ENCODE measurements at regions not wholly inside any gene's neighbourhood (a gene's known extent, or its start where the extent isn't known, plus 50 kb on each side); places are given as distances from the start of the nearest gene placed in this dataset.
"Not testable (repeated sequence)": the region's sequence is repeated elsewhere in the genome, so short reads cannot be mapped to it uniquely, and the experiment has no call there.

DNA sequence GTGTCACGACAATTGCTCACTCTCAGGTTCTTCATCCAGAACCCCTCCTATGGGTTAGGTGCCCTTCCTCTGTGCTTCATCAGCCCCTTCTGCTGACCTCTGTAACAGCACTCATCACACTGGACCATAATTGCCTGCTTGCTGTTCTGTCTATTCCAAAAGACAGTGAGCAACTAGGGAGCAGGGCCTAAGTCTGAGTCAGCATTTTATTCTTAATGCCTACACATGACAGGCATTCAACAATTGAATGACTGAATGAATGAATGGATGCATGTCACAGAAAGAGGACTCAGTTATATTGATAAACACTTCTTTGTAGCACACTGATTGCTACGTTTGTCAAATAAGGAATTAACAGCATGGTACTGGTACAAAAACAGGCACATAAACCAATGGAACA, 317.0 kb downstream of the ZIC3 start:
- no peak for DNase-seq (ENCODE audit: low spot score)

DNA sequence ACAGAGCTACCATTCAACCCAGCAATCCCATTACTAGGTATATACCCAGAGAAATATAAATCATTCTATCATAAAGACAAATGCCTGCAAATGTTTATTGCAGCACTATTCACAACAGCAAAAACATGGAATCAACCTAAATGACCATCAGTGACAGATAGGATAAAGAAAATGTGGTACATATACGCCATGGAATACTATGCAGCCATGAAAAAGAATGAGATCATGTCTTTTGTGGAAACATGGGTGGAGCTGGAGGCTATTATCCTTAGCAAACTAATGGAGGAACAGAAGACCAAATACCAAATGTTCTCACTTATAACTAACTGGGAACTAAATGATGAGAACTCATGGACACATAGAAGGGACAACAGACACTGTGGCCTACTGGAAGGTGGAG, 318.9 kb downstream of the ZIC3 start:
- DNase-seq (ENCODE audit: low spot score): not testable (repeated sequence)

DNA sequence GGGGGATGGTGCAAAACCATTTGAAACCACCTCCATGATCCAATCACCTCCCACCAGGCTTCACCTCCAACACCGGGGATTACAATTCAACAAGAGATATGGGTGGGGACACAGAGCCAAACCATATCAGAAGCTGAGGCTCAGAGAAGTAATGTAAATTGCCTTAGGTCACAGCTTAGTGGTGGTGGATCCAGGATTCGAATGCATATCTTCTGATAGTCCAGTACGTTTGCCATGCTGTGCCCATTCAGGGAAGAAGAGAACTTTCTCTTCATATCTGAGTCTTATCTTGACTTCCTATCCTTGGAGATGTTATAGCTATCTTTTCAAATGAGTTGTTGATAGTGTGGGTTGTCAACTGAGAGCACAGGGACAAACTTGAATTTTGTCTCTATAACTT, 325.5 kb downstream of the ZIC3 start:
- DNase-seq (ENCODE audit: low spot score): no peak

DNA sequence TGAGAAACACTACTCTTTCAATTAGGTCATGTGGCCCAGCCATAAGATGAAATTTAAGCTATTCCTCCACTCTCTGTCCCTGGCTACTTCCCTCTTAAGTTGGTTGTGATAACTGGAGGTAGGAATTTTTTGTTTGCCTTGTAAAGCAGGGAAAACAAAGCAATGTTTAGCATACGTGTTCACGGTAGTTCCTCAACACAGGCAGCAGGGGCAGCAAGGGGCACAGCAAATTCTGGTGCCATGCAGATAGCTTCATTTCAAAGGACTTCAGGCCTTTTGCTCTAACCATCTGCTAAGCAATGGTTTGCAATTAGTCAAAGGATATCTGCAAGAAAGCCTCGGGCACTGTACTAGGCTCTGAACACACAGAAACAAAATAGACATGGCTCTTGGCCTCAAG, 330.2 kb downstream of the ZIC3 start:
- DNase-seq (ENCODE audit: low spot score): no peak

DNA sequence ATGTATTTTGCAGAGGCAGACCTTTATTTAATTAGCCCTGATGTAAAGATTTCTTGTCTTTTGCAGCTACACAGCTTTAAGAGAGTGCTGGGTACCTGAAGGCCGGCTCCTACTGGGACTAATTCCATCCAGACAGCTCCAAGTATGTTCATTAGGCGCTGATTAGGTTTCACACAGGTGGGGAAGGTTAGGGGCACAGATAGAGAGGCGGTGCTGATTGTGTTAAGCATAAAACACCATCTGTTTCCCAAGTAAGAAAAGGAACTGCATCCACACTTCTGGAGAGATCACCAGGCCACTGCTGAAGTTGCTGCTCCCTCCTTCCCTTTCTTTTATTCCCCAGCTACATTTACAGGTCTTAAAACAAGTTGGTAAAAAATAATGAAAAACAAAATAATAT, 349.5 kb downstream of the ZIC3 start:
- DNase-seq (ENCODE audit: low spot score): no peak

DNA sequence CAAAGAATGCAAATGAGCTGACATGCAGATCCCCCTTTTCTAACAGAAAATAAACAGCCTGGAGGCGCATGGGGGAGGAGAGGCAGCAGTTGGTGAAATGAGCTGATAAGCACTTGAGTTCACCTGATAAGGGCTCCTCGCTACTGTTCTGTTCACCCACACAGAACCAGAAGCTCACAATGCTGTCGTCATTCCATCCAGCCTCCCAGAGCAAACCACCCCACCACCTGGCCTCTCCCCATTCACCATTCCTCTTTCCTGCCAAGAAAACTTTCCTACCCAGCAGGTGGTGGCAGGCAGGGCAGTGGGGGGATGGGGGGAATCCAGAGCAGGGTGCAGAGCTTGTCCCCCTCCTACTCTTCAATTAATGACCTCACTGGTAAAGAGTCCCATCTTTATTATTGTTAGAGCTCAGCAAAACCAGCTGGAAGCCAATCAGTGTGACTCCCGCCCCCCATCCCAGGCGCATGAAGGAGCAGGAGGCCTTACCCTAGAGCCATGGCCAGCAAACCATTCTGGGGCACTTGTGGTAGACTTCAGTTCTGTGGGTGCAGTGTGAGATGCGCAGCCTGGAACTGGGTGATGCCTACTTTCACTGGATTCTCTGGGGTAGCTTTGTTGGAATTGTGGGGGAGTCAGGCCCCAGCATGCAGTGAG, 350.3 kb downstream of the ZIC3 start:
- DNase-seq (ENCODE audit: low spot score): no peak

DNA sequence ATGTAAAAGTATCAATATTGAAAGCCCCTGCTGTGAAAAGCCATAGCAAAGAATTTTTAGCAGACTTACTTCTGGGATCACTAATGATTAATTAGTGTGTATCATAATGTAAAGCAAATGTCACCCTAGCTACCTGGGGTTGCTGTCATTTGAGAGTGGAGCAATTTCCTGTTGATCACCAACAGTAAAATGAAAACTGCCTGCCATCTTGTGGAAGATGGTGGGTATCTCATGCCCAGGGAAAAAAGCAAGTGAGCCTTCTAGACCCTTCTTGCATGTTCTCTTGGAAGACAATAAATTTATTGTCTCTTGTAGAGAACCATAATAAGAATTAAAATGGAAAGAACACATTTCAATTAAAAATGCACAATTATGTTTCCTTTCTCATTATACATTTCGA, 360.2 kb downstream of the ZIC3 start:
- no peak for DNase-seq (ENCODE audit: low spot score)

DNA sequence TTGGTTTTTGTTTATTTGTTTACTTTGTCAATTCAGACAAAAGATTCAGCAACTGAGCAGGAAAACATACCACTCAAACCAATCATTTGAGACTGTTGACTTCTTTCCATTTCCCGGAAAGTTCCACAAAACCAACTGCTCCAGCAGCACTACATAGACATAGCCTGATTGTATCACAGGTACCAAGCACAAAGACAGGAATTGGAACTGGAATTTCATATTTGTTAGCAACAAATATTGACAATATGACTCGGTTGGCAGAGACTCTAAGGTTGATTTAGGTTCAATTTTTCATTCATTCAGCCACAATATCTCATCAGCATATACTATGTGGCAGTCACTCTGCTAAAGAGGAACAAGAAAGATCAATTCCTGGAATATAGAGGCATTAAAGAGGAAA, 364.0 kb downstream of the ZIC3 start:
- no peak for DNase-seq (ENCODE audit: low spot score)

DNA sequence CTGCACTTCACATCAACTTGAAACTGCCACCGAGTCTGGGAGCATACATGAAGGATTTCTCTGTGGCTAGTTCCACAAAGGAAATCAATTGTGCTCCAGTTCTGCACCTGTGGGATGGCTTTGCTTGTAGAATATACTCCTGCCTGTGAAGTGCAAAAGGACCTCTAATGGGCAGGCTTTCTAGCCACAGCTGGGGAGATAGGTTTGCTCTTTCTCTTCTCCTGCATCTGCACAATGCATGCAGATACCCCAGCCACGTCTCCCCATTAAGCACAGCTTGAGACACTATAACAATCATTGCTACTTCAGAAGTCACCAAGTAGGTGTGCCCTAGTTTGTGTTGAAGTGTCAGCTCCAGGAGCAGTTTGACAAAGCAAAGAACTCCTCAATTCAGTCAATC, 364.6 kb downstream of the ZIC3 start:
- DNase-seq (ENCODE audit: low spot score): no peak

DNA sequence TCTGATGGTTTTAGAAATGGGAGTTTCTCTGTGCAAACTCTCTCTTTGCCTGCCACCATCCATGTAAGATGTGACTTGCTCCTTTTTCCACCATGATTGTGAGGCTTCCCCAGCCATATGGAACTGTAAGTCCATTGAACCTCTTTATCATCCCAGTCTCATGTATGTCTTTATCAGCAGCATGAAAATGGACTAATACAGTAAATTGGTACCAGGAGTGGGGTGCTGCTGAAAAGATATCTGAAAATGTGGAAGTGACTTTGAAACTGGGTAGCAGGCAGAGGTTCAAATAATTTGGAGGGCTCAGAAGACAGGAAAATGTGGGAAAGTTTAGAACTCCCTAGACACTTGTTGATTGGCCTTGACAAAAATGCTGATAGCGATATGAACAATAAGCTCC, 368.3 kb downstream of the ZIC3 start:
- DNase-seq (ENCODE audit: low spot score): not testable (repeated sequence)

DNA sequence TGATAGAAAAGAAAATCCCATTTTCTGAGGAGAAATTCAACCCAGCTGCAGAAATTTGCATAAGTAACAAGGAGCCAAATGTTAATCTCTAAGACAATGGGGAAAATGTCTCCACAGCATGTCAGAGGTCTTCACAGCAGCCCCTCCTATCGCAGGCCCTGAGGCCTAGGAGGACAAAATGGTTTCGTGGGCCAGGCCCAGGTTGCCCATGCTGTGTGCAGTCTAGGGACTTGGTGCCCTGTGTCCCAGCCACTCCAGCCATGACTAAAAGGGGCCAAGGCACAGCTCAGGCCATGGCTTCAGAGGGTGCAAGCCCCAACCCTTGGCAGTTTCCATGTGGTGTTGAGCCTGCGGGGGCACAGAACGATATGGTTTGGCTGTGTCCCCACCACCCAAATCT, 369.0 kb downstream of the ZIC3 start:
- not testable (repeated sequence) for DNase-seq (ENCODE audit: low spot score)

DNA sequence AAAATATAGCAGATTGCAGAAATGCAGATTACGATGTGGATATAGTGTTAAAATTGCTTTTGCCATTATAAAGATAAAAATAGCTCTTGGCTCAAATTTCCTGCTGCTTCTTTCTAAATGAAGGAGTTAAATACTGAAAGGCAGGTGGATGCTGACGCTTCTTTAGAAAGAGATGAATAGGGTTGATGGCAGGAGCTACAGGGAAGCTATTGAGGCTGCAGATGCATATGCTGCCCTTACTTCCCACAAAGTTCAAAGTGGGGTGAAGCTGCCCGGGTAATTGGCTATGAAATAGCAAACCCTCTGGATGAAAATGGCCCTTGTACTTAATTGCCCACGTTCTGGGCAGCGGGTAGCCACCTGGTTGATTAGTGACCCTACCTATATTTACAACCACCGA, 379.5 kb downstream of the ZIC3 start:
- DNase-seq (ENCODE audit: low spot score): no peak

DNA sequence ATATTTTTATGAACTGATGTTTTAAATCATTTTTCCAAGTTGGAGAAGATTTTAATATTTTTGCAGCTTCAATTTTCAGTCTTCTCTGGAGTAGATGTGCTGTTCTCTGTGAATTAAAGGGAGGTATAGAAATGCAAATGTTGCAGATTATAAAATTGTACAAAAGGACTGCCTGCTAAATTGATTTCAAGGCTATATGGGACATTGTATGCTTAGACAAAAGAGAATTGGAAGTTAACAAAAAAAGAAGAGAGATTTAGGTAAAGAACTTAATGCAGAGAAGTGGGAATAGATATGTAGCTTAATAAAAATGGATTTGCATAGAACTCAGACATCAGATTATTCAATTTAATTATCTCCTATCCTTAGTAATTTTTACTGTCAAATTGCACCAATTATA, 403.3 kb downstream of the ZIC3 start:
- no peak for DNase-seq (ENCODE audit: low spot score)

DNA sequence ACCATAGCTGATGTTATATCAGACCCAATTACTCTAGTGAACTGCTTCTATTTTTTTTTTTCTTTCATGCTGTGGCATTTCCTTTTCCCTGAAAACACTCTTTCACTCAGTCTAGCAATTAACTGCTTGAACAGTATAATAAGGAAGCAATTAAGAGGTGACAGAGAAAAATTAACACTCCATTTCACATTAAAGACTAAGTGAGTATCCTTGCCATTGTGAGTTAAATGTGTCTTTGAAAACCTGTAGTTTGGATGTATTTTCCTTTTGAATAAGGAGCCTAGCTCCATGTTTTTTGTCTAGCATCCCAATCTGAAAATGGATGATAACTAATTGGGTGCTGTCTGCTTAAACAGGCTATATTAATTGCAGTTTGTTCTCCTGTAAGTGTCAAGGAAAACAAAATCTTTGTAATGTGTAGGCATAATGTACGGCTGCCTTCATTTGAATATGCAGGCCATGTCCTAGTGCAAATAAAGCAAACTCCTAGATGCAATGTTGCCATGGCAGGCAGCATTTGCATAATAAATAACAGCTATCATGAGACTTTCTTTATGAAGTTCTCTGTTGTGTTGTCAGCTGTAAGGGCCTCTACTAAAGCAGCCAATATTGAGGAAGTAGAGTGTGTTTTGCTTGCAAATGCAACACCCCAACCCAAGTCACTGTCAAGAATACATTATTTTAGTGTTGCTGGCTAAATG, 416.7 kb downstream of the ZIC3 start:
- no peak for DNase-seq (ENCODE audit: low spot score)

DNA sequence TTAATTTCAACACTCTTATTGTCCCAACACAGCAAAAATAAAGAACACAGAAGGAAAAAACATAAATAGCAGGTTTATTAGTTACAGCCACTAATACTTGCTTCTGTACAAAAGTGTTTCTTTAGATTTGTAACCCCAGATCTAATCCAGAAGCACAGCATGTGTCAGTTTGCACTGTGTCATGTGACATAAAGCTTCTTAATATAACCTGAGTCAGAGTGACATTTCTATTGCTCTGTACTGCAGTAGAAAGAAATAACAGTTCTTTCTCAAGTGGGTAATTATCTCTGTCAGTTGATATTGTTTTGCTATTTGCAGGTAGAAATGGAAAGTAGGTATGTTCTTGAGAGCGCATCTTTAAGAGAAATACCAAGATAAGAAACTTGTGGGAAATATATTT, 422.5 kb downstream of the ZIC3 start:
- no peak for DNase-seq (ENCODE audit: low spot score)

DNA sequence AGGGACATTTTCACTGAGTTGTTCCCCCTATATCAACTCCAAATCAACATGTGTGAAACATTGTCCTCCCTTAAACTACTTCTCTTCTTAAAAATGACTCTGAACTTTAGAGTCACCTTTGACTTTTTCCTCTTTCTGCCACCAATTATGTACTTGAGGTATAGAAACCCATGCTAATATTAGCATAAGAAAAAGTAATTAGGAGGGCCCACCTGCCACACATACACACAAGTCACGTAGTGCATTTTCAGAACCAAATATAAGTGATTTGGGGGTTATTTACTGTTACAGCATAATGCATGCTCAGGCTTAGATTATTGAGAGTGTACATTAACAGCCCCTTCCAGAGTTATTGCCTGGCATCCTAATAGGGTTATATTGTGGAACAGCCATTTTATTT, 432.7 kb downstream of the ZIC3 start:
- no peak for DNase-seq (ENCODE audit: low spot score)

DNA sequence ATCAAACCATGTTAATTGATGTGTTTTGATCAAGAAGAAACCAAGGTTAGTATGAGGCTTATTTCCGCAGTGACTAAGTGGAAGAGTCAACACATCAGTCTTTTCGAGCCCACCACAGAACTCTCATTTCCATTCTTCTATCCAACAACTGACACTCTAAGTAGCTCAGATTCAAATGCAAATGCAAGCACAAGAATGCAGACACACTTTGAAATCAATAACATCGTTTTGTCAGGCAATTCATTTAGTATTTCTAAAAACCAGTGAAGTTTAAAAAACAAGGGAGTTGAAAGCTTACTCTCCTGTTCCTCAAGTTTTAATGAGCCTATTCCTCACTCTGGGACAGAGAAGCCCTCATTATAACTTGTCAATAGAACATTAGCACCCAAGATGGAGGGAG, 433.1 kb downstream of the ZIC3 start:
- DNase-seq (ENCODE audit: low spot score): no peak

DNA sequence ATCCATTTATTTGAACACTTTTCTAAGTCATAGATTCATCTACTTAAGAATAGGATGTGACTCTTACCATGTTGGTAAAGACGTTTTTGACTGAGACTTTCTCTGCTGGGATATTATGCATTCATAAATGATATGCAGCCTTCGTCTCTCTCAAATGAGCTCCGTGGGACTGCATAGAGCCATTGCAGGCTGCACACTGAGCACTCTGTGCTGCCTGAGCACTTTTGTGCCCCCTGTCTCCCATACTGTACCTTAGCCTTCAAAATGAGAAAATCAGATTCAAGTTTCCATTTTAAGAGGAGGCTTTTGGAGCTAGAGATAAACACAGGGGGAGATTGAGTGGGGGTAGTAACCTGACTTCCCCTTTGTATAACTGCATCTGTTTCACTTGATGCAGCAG, 433.6 kb downstream of the ZIC3 start:
- no peak for DNase-seq (ENCODE audit: low spot score)

DNA sequence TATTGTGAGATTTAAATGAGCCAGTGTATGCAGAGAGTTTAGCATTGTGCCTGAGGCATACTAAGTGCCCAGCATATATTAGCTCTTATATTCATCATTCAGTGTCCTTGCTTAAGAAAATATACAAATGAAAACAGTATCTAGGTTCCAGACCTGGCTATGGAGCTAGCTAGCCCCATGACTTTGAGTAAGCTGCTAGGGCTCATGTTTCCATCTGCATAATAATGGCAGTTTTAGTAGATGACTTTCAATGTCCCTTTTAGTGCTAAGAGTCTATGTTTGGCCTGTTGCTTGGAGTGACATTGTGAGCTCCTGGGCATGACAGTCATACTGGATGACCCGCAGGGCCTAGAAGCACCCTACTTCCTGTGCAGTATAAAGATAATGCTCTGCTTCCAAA, 435.3 kb downstream of the ZIC3 start:
- DNase-seq (ENCODE audit: low spot score): no peak

DNA sequence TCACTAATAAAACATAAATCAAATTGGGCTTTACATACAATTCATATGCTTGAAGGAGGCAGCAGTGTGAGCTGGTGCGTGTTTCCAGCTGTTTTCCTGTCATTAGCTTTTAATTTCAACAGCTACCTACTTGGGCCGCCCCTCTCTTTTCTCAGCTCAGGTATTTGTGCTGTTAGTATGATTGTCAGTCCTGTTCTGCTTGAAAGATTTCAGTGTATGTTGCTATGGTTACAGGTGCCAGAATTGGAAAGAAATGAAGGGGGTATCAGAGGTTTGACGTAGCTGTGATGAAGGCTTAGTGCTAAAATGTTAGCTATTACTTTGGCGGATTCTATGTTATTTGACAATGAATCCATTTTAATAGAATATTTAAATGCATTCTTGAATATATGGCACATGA, 440.3 kb downstream of the ZIC3 start:
- no peak for DNase-seq (ENCODE audit: low spot score)

DNA sequence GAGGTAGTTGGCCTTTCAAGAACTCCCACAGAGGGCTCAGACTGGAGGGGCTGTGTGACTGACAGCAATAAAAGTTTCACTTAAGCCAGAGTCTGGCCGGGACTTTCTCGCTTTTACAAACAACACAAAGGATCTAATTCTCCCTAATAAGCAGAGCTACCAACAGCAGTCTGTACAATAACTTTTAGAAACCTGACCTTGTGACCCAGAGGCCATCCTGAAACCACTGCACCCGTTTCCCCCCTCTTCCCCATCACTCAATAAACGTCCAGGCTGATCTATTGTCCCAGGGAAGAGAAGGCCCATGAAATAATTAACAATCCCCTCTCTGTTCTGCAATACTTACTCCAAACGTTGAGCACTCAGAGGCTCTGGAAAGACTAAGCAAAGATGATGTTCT, 442.4 kb downstream of the ZIC3 start:
- no peak for DNase-seq (ENCODE audit: low spot score)

DNA sequence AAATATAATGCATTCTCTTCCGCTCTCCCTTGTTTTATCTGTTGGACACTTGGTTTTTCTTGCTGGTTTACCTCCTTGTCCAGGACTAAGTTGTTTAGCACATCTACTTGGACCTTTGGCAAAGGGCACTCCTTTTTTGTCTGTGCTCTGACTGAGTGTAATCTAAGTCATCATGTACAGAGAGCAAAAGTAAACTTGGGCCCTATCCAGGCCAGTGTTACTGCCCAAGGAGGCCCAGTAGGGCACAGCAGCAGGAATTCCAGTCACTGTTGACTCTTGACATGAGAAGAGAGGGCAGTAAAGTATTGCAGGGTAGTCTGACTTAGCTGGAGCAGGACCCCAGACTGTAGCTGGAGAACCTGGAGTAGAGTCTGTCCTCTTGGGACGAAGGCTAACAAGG, 445.5 kb downstream of the ZIC3 start:
- DNase-seq (ENCODE audit: low spot score): no peak

DNA sequence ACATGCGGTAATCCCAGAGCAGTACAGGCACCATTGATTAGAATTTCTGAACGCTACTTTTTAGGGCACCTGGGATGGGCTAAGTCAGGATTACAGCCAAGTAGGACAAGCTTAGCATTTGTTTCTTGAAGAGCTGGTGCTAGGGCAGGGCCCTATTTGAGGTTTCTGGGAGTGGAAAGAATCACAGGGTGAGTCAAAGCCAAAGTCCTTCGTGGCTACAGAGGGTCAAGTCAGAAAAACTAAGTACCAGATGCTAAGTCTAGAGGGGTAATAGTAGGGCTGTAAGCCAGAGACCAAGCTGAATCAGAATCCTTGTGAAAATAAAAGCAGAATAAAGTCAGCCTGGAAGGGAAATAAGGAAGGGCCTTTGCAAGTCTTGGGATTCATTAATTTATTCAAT, 448.6 kb downstream of the ZIC3 start:
- no peak for DNase-seq (ENCODE audit: low spot score)

DNA sequence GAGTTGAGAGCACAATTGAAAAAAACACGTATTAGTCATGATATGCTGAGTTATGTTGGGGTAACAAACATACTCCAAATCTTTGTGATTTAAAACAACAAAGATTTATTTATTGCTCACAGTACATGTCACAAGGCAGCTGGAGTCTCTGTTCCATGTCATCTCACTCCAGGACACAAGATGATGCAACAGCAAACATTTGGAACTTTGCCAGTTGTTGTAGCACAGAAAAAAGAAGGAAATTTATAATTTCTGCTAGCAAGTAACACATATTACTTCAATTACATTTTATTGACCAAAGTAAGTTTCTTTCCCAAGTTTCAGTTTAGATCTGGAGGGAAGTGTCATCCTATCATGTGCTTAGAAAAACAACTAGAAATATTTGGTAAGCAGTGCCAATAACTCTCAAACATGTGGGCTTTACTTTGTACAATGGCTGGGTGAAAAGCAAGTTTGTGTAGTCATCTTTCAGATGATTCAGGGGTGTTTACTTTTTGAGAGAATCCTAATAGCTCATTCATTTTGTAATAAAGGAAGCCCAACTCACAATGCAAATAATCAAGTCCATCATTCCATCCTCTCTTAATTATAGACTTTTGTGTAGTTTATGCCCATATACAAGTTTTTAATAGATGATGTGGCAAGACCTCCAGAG, 452.3 kb downstream of the ZIC3 start:
- DNase-seq (ENCODE audit: low spot score): no peak

Data from left forelimb (tissue), 1 donor.